ENCODE measurements at regions not wholly inside any gene's neighbourhood (a gene's known extent, or its start where the extent isn't known, plus 50 kb on each side); places are given as distances from the start of the nearest gene placed in this dataset.
"Not testable (repeated sequence)": the region's sequence is repeated elsewhere in the genome, so short reads cannot be mapped to it uniquely, and the experiment has no call there.

DNA sequence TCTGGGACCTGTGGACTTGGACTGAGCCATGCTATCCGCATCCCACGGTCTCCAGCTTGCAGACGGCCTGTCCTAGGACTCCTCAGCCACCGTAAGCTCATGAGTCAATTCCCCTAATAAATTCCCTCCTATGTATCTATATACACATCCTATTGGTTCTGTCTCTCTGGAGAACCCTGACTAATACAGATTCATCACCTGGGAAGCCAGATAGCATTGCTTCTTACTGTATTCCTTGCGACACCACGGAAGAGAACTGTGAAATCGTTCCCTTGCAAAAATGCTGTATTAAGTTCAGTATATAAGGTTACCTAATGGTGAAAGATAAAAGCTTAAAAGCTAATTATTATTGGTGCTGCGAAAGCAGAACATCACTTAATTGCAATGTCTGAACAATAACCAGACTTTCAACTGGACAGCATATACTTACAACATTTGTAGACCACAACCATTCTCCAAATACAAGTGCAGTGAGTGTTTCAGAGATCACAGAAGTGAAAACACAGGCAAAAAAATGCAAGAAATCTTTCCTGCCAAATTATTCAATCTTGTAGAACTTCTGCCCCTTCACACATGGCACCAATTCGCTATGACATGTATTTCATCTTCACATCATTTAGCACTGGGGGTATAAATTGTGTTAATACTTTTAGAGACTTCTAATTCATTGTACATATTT, 352.9 kb downstream of the TXNL1 start:
- H3K4me3 Mint-ChIP-seq = no peak overlapping the region
- H3K27me3 Mint-ChIP-seq (ENCODE audit: low read depth) = no peaks in the 10 kb centered on the region
- H3K36me3 Mint-ChIP-seq (ENCODE audit: low read depth) = no peaks in the 10 kb centered on the region
- TF ChIP-seq, protein P1, sequence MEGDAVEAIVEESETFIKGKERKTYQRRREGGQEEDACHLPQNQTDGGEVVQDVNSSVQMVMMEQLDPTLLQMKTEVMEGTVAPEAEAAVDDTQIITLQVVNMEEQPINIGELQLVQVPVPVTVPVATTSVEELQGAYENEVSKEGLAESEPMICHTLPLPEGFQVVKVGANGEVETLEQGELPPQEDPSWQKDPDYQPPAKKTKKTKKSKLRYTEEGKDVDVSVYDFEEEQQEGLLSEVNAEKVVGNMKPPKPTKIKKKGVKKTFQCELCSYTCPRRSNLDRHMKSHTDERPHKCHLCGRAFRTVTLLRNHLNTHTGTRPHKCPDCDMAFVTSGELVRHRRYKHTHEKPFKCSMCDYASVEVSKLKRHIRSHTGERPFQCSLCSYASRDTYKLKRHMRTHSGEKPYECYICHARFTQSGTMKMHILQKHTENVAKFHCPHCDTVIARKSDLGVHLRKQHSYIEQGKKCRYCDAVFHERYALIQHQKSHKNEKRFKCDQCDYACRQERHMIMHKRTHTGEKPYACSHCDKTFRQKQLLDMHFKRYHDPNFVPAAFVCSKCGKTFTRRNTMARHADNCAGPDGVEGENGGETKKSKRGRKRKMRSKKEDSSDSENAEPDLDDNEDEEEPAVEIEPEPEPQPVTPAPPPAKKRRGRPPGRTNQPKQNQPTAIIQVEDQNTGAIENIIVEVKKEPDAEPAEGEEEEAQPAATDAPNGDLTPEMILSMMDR (IDR thresholded peaks at IDR 0.05; ENCODE audit: unreplicated experiment in 3 of 3) = no peak
- H3K9me3 Mint-ChIP-seq = no peaks in the 10 kb centered on the region
- H3K4me1 Mint-ChIP-seq = peaks cover 4% of the 10 kb centered on the region
- no peak overlapping the region for H3K27ac Mint-ChIP-seq

DNA sequence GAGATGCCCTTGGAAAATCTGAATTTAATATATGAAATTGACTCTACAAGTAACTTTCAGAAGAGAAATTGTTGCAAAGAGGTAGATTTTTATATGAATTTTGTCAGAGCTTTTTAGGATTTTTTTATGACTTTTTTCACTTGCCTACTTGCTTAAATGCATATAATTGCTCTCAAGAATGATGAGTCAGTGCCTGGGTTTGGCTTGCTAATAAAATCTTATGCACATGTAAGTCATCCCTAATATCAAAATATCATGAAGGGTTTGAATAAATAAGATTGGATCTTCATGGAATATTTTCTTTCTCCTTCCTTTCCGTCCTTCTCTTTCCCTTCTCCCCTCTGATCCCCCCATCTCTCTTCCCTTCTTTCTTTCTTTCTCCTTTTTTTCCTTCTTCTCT, 354.1 kb downstream of the TXNL1 start:
- Mint-ChIP-seq H3K36me3 (ENCODE audit: low read depth) (no peaks in the 10 kb centered on the region), H3K9me3 (no peaks in the 10 kb centered on the region), H3K4me3 (no peak overlapping the region), H3K27me3 (ENCODE audit: low read depth) (no peaks in the 10 kb centered on the region), H3K27ac (no peak overlapping the region), H3K4me1 (no peaks in the 10 kb centered on the region)
- TF ChIP-seq, protein P1 (IDR thresholded peaks at IDR 0.05; ENCODE audit: unreplicated experiment in 3 of 3) = no peak

DNA sequence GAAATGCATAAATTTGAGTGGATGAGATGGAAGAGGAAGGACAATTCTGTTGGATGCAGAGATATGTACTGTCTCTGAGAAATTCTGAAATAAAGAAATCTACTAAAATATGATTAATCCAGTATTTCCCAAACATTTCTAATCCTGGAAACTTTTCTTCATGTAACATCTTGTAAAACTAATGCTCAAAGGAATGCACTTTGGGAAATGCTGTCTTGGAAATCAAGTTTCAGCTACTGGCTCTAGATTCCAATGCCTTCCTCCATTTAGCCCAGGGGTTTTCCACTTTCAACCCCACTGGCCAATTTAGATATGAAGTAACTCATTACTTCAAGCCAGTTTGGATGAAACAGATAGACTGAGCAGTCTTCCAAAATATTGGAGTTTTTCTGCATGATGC, 355.1 kb downstream of the TXNL1 start:
- Mint-ChIP-seq H3K36me3 (ENCODE audit: low read depth) (no peaks in the 10 kb centered on the region), H3K4me1 (no peaks in the 10 kb centered on the region)
- TF ChIP-seq, protein P1 (IDR thresholded peaks at IDR 0.05; ENCODE audit: unreplicated experiment in 3 of 3) = no peak

DNA sequence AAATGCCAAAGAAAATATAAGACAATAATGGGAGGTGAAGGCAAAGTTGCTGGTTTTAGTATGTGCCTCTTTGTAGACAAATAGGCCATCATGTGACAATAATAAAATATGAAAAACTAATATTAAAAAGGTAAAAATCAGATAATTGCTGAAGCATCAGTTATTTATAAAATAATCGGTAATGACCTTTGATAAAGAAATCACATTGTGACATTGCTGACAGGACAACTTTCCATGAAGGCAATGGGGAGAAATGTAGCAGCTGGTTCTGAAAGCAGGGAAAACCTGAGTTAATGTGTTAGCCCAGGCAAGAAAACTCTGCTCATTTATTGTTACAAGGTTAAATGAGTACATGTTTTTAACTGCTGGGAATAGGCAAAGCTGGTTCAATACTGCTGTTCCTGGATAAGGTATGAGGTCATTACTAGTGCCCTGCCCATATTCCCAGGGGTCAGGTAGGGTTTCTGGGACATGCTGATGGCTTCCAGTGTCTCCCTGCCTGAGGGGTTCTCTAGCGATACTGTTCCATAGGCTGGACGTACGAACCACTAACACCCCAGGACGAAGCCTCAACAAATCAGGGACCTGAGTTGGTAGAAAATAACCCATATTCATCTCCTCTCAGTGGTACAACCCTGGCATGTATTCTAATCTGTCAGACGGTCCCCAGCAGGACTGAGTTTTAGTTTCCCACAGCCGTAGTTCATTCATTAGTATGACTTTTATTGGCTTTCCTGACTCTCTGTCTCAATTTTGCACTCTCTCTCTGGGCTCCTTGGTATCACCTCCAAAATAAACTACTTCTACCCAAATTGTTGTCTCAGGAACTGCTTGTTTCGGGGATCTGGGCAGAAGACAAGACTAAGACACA, 355.9 kb downstream of the TXNL1 start:
- no peaks in the 10 kb centered on the region for H3K9me3 Mint-ChIP-seq
- no peaks in the 10 kb centered on the region for H3K27me3 Mint-ChIP-seq (ENCODE audit: low read depth)
- TF ChIP-seq, protein P1 (IDR thresholded peaks at IDR 0.05; ENCODE audit: unreplicated experiment in 3 of 3) = no peak
- H3K27ac Mint-ChIP-seq = no peak overlapping the region
- no peaks in the 10 kb centered on the region for H3K36me3 Mint-ChIP-seq (ENCODE audit: low read depth)
- H3K4me3 Mint-ChIP-seq = no peak overlapping the region
- no peaks in the 10 kb centered on the region for H3K4me1 Mint-ChIP-seq

More for the DNA sequence above, 355.1 kb downstream of the TXNL1 start:
- Mint-ChIP-seq H3K4me3 (no peak overlapping the region), H3K9me3 (no peaks in the 10 kb centered on the region), H3K27ac (no peak overlapping the region), H3K27me3 (ENCODE audit: low read depth) (no peaks in the 10 kb centered on the region)

DNA sequence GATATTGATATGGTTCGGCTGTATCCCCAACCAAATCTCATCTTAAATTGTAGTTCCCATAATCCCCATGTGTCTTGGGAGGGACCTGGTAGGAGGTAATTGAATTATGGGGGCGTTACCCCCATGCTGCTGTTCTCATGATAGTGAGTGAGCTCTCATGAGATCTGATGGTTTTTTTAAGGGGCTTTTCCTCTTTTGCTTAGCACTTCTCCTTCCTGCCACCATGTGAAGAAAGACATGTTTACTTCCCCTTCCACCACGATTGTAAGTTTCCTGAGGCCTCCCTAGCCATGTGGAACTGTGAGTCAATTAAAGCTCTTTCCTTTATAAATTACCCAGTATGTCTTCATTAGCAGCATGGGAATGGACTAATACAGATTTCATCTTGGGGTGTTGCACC, 358.6 kb downstream of the TXNL1 start:
- not testable (repeated sequence) for H3K36me3 Mint-ChIP-seq (ENCODE audit: low read depth); H3K27ac Mint-ChIP-seq; H3K27me3 Mint-ChIP-seq (ENCODE audit: low read depth); H3K9me3 Mint-ChIP-seq; H3K4me1 Mint-ChIP-seq; H3K4me3 Mint-ChIP-seq

DNA sequence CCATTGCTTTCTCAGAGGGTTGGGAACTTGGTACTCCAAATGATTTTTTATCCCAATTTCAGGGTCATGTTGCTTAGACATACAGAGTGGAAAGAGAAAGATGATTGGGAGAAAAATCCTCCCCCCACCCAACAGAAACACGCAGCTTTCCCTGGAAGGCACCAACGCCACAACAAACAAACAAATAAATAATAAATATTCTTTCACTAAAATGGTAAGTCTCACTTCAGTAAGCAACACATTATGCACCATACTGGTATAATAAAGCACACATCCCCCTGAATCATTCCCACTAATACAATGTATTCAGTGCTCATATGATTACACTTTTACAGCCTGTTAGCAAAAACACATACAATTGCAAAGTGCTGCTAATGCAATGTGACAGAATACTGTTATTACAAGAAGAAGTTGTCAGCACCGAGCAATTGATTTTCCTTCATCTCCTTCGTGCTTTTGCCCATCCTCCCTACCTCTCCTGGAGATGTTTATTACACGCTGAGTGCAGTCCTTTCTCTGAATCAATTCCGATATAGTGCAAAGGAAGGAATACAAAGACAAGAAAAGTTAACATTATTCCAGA, 359.9 kb downstream of the TXNL1 start:
- no peaks in the 10 kb centered on the region for H3K36me3 Mint-ChIP-seq (ENCODE audit: low read depth)
- no peak overlapping the region for H3K4me3 Mint-ChIP-seq
- TF ChIP-seq, protein P1 (IDR thresholded peaks at IDR 0.05; ENCODE audit: unreplicated experiment in 3 of 3) = no peak
- H3K27me3 Mint-ChIP-seq (ENCODE audit: low read depth) = no peaks in the 10 kb centered on the region
- no peak overlapping the region for H3K27ac Mint-ChIP-seq
- H3K9me3 Mint-ChIP-seq = no peaks in the 10 kb centered on the region
- H3K4me1 Mint-ChIP-seq = no peaks in the 10 kb centered on the region

Data from nephron (organoid).